HepG2 (cell line): ENCODE measurements at regions not wholly inside any gene's neighbourhood (a gene's known extent, or its start where the extent isn't known, plus 50 kb on each side); places are given as distances from the start of the nearest gene placed in this dataset.

Source experiments
- CTCF ChIP-seq: sonication (generic); formaldehyde crosslinking; IDR thresholded peaks from 2 replicates; pipeline ENCODE4 v1.5.0; 2020; ENCODE audit warnings: mild to moderate bottlenecking, missing genetic modification reagents, moderate library complexity
- ELF1 ChIP-seq: sonication (generic); formaldehyde crosslinking; IDR thresholded peaks from 2 replicates; pipeline ENCODE4 v1.4.0; 2020; ENCODE audit warnings: missing genetic modification reagents
- NFE2L2 ChIP-seq: fragments of 150-350 bp; IDR thresholded peaks from 2 replicates; pipeline ENCODE4 v1.6.1; 2014; ENCODE audit warnings: low read length
- NFYB ChIP-seq: sonication (generic); formaldehyde crosslinking; IDR thresholded peaks from 2 replicates; pipeline ENCODE4 v1.4.0; 2020; ENCODE audit warnings: missing genetic modification reagents
- NR3C1 ChIP-seq: sonication (generic); formaldehyde crosslinking; IDR thresholded peaks from 2 replicates; pipeline ENCODE4 v1.4.0; 2020; ENCODE audit warnings: missing genetic modification reagents
- SP1 ChIP-seq, 2 experiments: fragments of 450-650 bp in 1 of 2; sonication (generic) in 1 of 2; formaldehyde crosslinking in 1 of 2; IDR thresholded peaks; 2 replicates each; pipeline versions ENCODE4 v1.4.0 to v1.6.1; 2016 to 2020; ENCODE audit warnings: missing genetic modification reagents in 1 of 2
- ZFP91 ChIP-seq: sonication (generic); formaldehyde crosslinking; IDR thresholded peaks from 2 replicates; pipeline ENCODE4 v1.9.0; 2022; ENCODE audit warnings: missing genetic modification reagents, mild to moderate bottlenecking, borderline replicate concordance
- ZNF24 ChIP-seq: fragments of 450-650 bp; IDR thresholded peaks from 2 replicates; pipeline ENCODE4 v1.6.1; 2017; ENCODE audit warnings: antibody characterized with exemption, mild to moderate bottlenecking

GRCh38 chr13:73173279-73173811 lies 114.5 kb downstream of the KLF5 start:
- TF ChIP-seq ZNF24, result no peak
- no peak for TF ChIP-seq SP1 (IDR thresholded peaks at IDR 0.05)
- TF ChIP-seq SP1 (CRISPR knock-in tag; IDR thresholded peaks at IDR 0.05), result no peak
- TF ChIP-seq ZFP91 (CRISPR knock-in tag), result no peak
- no peak for TF ChIP-seq CTCF (CRISPR knock-in tag)
- no peak for TF ChIP-seq NR3C1 (CRISPR knock-in tag)
- no peak for TF ChIP-seq NFE2L2
- no peak for TF ChIP-seq ELF1 (CRISPR knock-in tag)
- TF ChIP-seq NFYB (CRISPR knock-in tag), result no peak
